PC-9 (cell line): ENCODE measurements at regions not wholly inside any gene's neighbourhood (a gene's known extent, or its start where the extent isn't known, plus 50 kb on each side); places are given as distances from the start of the nearest gene placed in this dataset.

Experiments used
- BruUV-seq: library from RNA; stranded (reverse); fragments of 400-500 nt; replicated peaks from 2 replicates; lab custom pipeline; 2021; lab: Mats Ljungman, UMichigan
- CTCF ChIA-PET: fragments of 300-600 bp; sonication (Branson Sonifier 250); formaldehyde crosslinking; loops from one replicate; lab custom pipeline; 2022; ENCODE audit warnings: antibody characterized with exemption; lab: Charles Lee
- POLR2A ChIA-PET: fragments of 300-600 bp; sonication (Branson Sonifier 250); formaldehyde crosslinking; loops from one replicate; lab custom pipeline; 2022; ENCODE audit warnings: antibody characterized with exemption; ENCODE audit not compliant: unreplicated experiment; lab: Charles Lee
- DNase-seq, 2 experiments: peaks; one replicate each; pipeline versions ENCODE4 v3.0.0 to v3.0.0-alpha.2; 2015 to 2022; ENCODE audit warnings: mixed read lengths in 1 of 2
- H2AFZ ChIP-seq: fragments of 200-600 bp; sonication (generic); 2 replicates; pipeline ENCODE4 v1.8.1; 2017; ENCODE audit warnings: antibody characterized with exemption
- H3F3A ChIP-seq: fragments of 200-600 bp; sonication (generic); 2 replicates; pipeline ENCODE4 v1.8.1; 2017; ENCODE audit warnings: antibody characterized with exemption, mild to moderate bottlenecking, low read depth; ENCODE audit not compliant: insufficient read depth
- H3K27ac ChIP-seq: fragments of 200-600 bp; sonication (generic); 2 replicates; pipeline ENCODE4 v1.6.1; 2016; ENCODE audit warnings: mixed run types
- H3K27me3 ChIP-seq: fragments of 200-600 bp; sonication (generic); 2 replicates; pipeline ENCODE4 v1.6.1; 2016; ENCODE audit warnings: low read depth, mixed run types; ENCODE audit not compliant: insufficient read depth
- H3K36me3 ChIP-seq: fragments of 200-600 bp; sonication (generic); 2 replicates; pipeline ENCODE4 v1.6.1; 2016; ENCODE audit warnings: low read depth, mixed run types
- H3K4me1 ChIP-seq: fragments of 200-600 bp; sonication (generic); replicated peaks from 2 replicates; pipeline ENCODE4 v1.6.1; 2016; ENCODE audit warnings: mixed run types; ENCODE audit not compliant: insufficient read depth
- H3K4me2 ChIP-seq: fragments of 200-600 bp; sonication (generic); 2 replicates; pipeline ENCODE4 v1.6.1; 2017; ENCODE audit warnings: mixed run types
- H3K4me3 ChIP-seq: fragments of 200-600 bp; sonication (generic); 2 replicates; pipeline ENCODE4 v1.6.1; 2016; ENCODE audit warnings: mixed run types
- H3K79me2 ChIP-seq: fragments of 200-600 bp; sonication (generic); 2 replicates; pipeline ENCODE4 v1.6.1; 2017; ENCODE audit warnings: low read depth, mixed run types
- H3K9me2 ChIP-seq: fragments of 200-600 bp; sonication (generic); 2 replicates; pipeline ENCODE4 v1.8.1; 2017; ENCODE audit warnings: mild to moderate bottlenecking; ENCODE audit not compliant: insufficient read depth
- H3K9me3 ChIP-seq: fragments of 200-600 bp; sonication (generic); 2 replicates; pipeline ENCODE4 v1.8.1; 2016; ENCODE audit warnings: low read depth; ENCODE audit not compliant: insufficient read depth
- H4K20me1 ChIP-seq: fragments of 200-600 bp; sonication (generic); 2 replicates; pipeline ENCODE4 v1.8.1; 2017; ENCODE audit not compliant: insufficient read depth
- CTCF ChIP-seq: fragments of 200-600 bp; sonication (generic); conservative IDR thresholded peaks from 2 replicates; pipeline ENCODE4 v1.6.1; 2017; ENCODE audit warnings: mixed run types, antibody characterized with exemption, mild to moderate bottlenecking, moderate library complexity
- EZH2 ChIP-seq: fragments of 200-600 bp; sonication (generic); IDR thresholded peaks from 2 replicates; pipeline ENCODE4 v1.8.0; 2017; ENCODE audit warnings: antibody characterized with exemption, low read depth
- intact Hi-C: fragments of 100-400 bp; cut with micrococcal nuclease; formaldehyde crosslinking; loops from one replicate; pipeline ENCODE4 v1.10.0; 2022; ENCODE audit not compliant: unreplicated experiment

DNA sequence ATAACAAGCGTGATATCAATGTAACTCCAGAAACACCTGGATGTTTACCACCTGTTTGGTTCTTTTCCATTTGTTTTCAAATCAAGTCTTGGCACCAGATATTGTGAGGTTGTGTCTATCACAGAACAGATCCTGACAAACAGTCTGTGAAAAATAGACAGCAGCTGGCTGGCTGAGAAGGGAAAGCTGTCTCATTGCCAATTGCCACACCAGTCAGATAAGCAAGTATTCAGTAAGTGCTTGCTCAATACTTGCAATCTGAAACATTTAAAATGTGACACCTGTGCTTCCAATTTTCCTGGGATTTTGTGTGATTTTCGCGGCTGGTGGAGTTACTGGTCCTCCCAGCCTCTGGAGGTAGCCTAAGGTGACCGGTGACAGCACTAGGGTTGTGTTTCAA lies 147.9 kb upstream of the MYO3A start:
- no TSS peak for BruUV-seq
- intact Hi-C loops, result no loop called here

DNA sequence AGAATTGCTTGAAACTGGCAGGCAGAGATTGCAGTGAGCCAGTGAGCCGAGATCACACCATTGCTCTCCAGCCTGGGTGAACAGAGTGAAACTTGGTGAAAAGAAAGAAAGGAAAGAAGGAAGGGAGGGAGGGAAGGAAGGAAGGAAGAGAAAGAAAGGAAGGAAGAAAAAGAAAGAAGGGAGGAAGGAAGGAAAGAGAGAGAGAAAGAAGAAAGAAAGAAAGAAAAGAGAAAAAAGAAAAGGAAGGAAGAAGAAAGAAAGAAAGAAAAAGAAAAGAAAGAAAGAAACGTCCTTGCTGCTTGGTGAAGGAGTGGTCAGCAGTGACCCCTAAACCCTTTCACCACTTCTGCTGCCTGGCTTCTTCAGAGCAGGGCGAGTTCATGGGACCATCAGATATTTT lies 147.1 kb upstream of the MYO3A start:
- POLR2A ChIA-PET, result no interaction called here
- no peak for DNase-seq
- no peaks in the 10 kb centered on the region for H3K9me2 ChIP-seq
- no peak overlapping the region for H2AFZ ChIP-seq
- CTCF ChIA-PET, result no interaction called here
- H3F3A ChIP-seq, result no peaks in the 10 kb centered on the region
- no peaks in the 10 kb centered on the region for H4K20me1 ChIP-seq
- H3K27me3 ChIP-seq, result no peaks in the 10 kb centered on the region; the same call in 1 of the 2 replicates
- H3K36me3 ChIP-seq, result no peaks in the 10 kb centered on the region
- H3K9me3 ChIP-seq, result no peaks in the 10 kb centered on the region
- no peak overlapping the region for H3K27ac ChIP-seq
- H3K4me3 ChIP-seq, result no peak overlapping the region
- H3K79me2 ChIP-seq, result no peaks in the 10 kb centered on the region
- H3K4me1 ChIP-seq, result no peaks in the 10 kb centered on the region
- H3K4me2 ChIP-seq, result no peak overlapping the region
- BruUV-seq, result no TSS peak
- no peak for TF ChIP-seq EZH2
- TF ChIP-seq CTCF, result no peak
- intact Hi-C loops, result no loop called here

More for the DNA sequence above, 147.9 kb upstream of the MYO3A start:
- no peaks in the 10 kb centered on the region for H3K9me2 ChIP-seq
- H3K36me3 ChIP-seq, result no peaks in the 10 kb centered on the region
- no peak overlapping the region for H3K4me2 ChIP-seq
- H3K4me1 ChIP-seq, result no peaks in the 10 kb centered on the region
- no peaks in the 10 kb centered on the region for H3K9me3 ChIP-seq
- H3K79me2 ChIP-seq, result no peaks in the 10 kb centered on the region
- no peaks in the 10 kb centered on the region for H3F3A ChIP-seq
- no peak for DNase-seq
- ChIA-PET POLR2A (no interaction called here), CTCF (no interaction called here)
- no peaks in the 10 kb centered on the region for H4K20me1 ChIP-seq
- H3K27me3 ChIP-seq, result no peaks in the 10 kb centered on the region; the same call in 1 of the 2 replicates
- TF ChIP-seq CTCF, result no peak
- TF ChIP-seq EZH2, result no peak
- no peak overlapping the region for H3K4me3 ChIP-seq
- no peak overlapping the region for H2AFZ ChIP-seq
- no peak overlapping the region for H3K27ac ChIP-seq

- ChIA-PET CTCF (no interaction called here), POLR2A (no interaction called here)
- H3K36me3 ChIP-seq, result no peaks in the 10 kb centered on the region
- H3F3A ChIP-seq, result no peaks in the 10 kb centered on the region
- no peaks in the 10 kb centered on the region for H3K9me2 ChIP-seq
- DNase-seq, result no peak
- H3K4me2 ChIP-seq, result no peak overlapping the region
- H2AFZ ChIP-seq, result no peak overlapping the region
- no peak overlapping the region for H3K4me3 ChIP-seq
- no peaks in the 10 kb centered on the region for H4K20me1 ChIP-seq
- H3K27me3 ChIP-seq, result no peaks in the 10 kb centered on the region
- H3K4me1 ChIP-seq, result no peaks in the 10 kb centered on the region
- no peaks in the 10 kb centered on the region for H3K9me3 ChIP-seq
- intact Hi-C loops, result no loop called here
- no TSS peak for BruUV-seq
- no peaks in the 10 kb centered on the region for H3K79me2 ChIP-seq
- TF ChIP-seq CTCF (no peak), EZH2 (no peak)
- no peak overlapping the region for H3K27ac ChIP-seq
These were observed 136.1 kb upstream of the MYO3A start for GRCh38 chr10:25797888-25798429.
